ENCODE measurements at regions not wholly inside any gene's neighbourhood (a gene's known extent, or its start where the extent isn't known, plus 50 kb on each side); places are given as distances from the start of the nearest gene placed in this dataset.

- no peaks in the 10 kb centered on the region for H3K27me3 ChIP-seq
- WGBS, 2 donors, result 82 to 94% methylated on average over 1 of the region's 1 CpG
- no peak overlapping the region for H3K4me3 ChIP-seq
- DNase-seq (no peak), ATAC-seq (ENCODE audit: low FRiP score in 2 of 2) (no peak)
- no peak overlapping the region for H3K27ac ChIP-seq
- H3K36me3 ChIP-seq, result no peaks in the 10 kb centered on the region
- H3K4me1 ChIP-seq, result no peaks in the 10 kb centered on the region
- TF ChIP-seq, protein P1, sequence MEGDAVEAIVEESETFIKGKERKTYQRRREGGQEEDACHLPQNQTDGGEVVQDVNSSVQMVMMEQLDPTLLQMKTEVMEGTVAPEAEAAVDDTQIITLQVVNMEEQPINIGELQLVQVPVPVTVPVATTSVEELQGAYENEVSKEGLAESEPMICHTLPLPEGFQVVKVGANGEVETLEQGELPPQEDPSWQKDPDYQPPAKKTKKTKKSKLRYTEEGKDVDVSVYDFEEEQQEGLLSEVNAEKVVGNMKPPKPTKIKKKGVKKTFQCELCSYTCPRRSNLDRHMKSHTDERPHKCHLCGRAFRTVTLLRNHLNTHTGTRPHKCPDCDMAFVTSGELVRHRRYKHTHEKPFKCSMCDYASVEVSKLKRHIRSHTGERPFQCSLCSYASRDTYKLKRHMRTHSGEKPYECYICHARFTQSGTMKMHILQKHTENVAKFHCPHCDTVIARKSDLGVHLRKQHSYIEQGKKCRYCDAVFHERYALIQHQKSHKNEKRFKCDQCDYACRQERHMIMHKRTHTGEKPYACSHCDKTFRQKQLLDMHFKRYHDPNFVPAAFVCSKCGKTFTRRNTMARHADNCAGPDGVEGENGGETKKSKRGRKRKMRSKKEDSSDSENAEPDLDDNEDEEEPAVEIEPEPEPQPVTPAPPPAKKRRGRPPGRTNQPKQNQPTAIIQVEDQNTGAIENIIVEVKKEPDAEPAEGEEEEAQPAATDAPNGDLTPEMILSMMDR (IDR thresholded peaks at IDR 0.05), result no peak
- TF ChIP-seq POLR2A (IDR thresholded peaks at IDR 0.05) (no peak), EP300 (IDR thresholded peaks at IDR 0.05) (no peak), POLR2AphosphoS5 (IDR thresholded peaks at IDR 0.05) (no peak)
- no peaks in the 10 kb centered on the region for H3K9me3 ChIP-seq
Measured at GRCh38 chr5:85717203-85717563, 900.6 kb upstream of the COX7C start.

DNA sequence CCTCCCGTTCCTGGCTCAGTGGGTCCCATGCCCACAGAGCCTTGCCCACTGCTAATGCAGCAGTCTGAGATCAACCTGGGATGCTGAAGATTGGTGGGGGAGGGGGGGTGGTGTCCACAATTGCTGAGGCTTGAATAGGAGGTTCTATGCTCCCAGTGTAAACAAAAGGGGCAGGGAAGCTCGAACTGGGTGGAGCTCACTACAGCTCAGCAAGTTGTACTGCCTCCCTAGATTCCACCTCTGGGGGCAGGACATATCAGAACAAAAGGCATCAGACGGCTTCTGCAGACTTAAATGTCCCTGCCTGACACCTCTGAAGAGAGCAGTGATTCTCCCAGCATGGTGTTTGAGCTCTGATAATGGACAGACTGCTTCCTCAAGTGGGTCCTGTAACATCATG lies 885.6 kb upstream of the COX7C start:
- TF ChIP-seq EP300 (IDR thresholded peaks at IDR 0.05) (no peak), POLR2A (IDR thresholded peaks at IDR 0.05) (no peak), POLR2AphosphoS5 (IDR thresholded peaks at IDR 0.05) (no peak)
- TF ChIP-seq, protein P1 (IDR thresholded peaks at IDR 0.05), result no peak
- 50 to 54% methylated on average over 1 to 3 of the region's 3 CpGs for WGBS, 2 donors
- ATAC-seq (ENCODE audit: low FRiP score in 2 of 2) (no peak), DNase-seq (no peak)
- no peaks in the 10 kb centered on the region for H3K4me1 ChIP-seq
- peaks cover 0 to 6% (median 0%) of the 10 kb centered on the region in 4 donors for H3K9me3 ChIP-seq
- H3K27me3 ChIP-seq, result no peaks in the 10 kb centered on the region
- no peak overlapping the region for H3K4me3 ChIP-seq
- no peak overlapping the region for H3K27ac ChIP-seq
- no peaks in the 10 kb centered on the region for H3K36me3 ChIP-seq

DNA sequence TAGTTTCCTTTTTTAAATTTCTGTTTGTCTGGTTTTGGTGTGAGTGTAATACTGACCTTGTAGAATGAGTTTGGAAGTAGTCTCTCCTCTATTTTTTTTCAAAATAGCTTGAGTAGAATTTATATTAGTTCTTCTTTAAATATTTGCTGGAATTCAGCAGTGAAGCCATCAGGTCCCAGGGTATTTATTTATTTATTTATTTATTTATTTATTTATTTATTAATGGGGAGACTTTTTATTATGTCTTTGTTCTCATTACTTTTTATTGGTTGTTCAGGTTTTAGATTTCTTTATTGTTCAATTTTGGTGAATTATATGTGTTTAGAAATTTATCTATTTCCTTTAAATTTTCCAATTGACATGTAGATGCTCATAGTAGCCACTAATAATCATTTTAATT lies 875.8 kb upstream of the COX7C start:
- Histone ChIP-seq H3K27me3 (no peaks in the 10 kb centered on the region), H3K36me3 (no peaks in the 10 kb centered on the region), H3K4me3 (no peak overlapping the region), H3K4me1 (no peaks in the 10 kb centered on the region), H3K9me3 (no peaks in the 10 kb centered on the region), H3K27ac (no peak overlapping the region)
- ATAC-seq (ENCODE audit: low FRiP score in 2 of 2) (no peak), DNase-seq (no peak)
- TF ChIP-seq POLR2A (IDR thresholded peaks at IDR 0.05) (no peak), EP300 (IDR thresholded peaks at IDR 0.05) (no peak), POLR2AphosphoS5 (IDR thresholded peaks at IDR 0.05) (no peak)
- TF ChIP-seq, protein P1 (IDR thresholded peaks at IDR 0.05), result no peak

DNA sequence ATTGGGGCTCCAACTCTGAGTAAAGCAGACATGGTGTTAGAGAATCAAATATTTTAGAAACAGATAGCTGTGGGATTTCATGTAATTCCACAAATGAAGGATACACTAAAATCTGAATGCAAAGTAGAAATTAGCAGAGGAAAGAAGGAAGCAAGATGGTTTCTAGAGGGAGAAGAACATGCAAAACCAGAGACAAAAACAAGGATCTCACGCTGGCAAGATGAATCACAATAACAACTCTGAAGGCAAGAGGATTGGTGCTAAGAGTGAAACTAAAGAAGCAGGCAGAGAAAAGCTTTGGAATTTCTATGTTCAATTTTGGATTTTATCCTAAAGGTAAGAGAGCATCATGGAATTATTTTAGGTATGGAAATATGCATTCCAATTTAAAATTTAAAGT lies 857.2 kb upstream of the COX7C start:
- H3K27ac ChIP-seq, result no peak overlapping the region
- no peaks in the 10 kb centered on the region for H3K4me1 ChIP-seq
- no peaks in the 10 kb centered on the region for H3K36me3 ChIP-seq
- WGBS, 2 donors, result 44 to 56% methylated on average over 1 of the region's 1 CpG
- no peaks in the 10 kb centered on the region for H3K9me3 ChIP-seq
- ATAC-seq (ENCODE audit: low FRiP score in 2 of 2), result no peak
- H3K4me3 ChIP-seq, result no peak overlapping the region
- no peak for DNase-seq
- H3K27me3 ChIP-seq, result no peaks in the 10 kb centered on the region
- TF ChIP-seq, protein P1 (IDR thresholded peaks at IDR 0.05), result no peak
- no peak for TF ChIP-seq POLR2AphosphoS5 (IDR thresholded peaks at IDR 0.05)
- TF ChIP-seq POLR2A (IDR thresholded peaks at IDR 0.05), result no peak
- TF ChIP-seq EP300 (IDR thresholded peaks at IDR 0.05), result no peak

GRCh38 chr5:85769347-85769746 lies 848.4 kb upstream of the COX7C start:
- no peak overlapping the region for H3K4me3 ChIP-seq
- TF ChIP-seq, protein P1 (IDR thresholded peaks at IDR 0.05), result no peak
- no peak for TF ChIP-seq POLR2AphosphoS5 (IDR thresholded peaks at IDR 0.05)
- TF ChIP-seq EP300 (IDR thresholded peaks at IDR 0.05), result no peak
- no peak for TF ChIP-seq POLR2A (IDR thresholded peaks at IDR 0.05)
- 73 to 76% methylated on average over 3 of the region's 3 CpGs for WGBS, 2 donors
- no peaks in the 10 kb centered on the region for H3K36me3 ChIP-seq
- no peaks in the 10 kb centered on the region for H3K27me3 ChIP-seq
- H3K4me1 ChIP-seq, result no peaks in the 10 kb centered on the region
- H3K27ac ChIP-seq, result no peak overlapping the region
- H3K9me3 ChIP-seq, result no peaks in the 10 kb centered on the region
- DNase-seq (no peak), ATAC-seq (ENCODE audit: low FRiP score in 2 of 2) (no peak)

Data from upper lobe of left lung (tissue), 6 donors.